Endothelial cell of umbilical vein (primary cell): ENCODE measurements at regions not wholly inside any gene's neighbourhood (a gene's known extent, or its start where the extent isn't known, plus 50 kb on each side); places are given as distances from the start of the nearest gene placed in this dataset.

Experiments
- CTCF ChIP-seq, 2 donors: IDR thresholded peaks; 1 replicate in 1 of 2; 2 replicates in 1 of 2; pipeline ENCODE4 v1.5.1; 2011; ENCODE audit warnings: low read length in 2 of 2, mild to moderate bottlenecking in 2 of 2, moderate library complexity in 2 of 2, control low read depth in 1 of 2, inconsistent platforms in 1 of 2, low read depth in 1 of 2; ENCODE audit not compliant: insufficient read depth in 1 of 2; ENCODE audit errors: extremely low read depth in 1 of 2
- EZH2 ChIP-seq: IDR thresholded peaks from 2 replicates; pipeline ENCODE4 v1.6.1; 2012; ENCODE audit warnings: borderline replicate concordance, low read depth, mild to moderate bottlenecking, moderate library complexity, low read length, inconsistent platforms; ENCODE audit not compliant: severe bottlenecking
- JUN ChIP-seq: IDR thresholded peaks from 2 replicates; pipeline ENCODE4 v1.6.1; 2011; ENCODE audit warnings: borderline replicate concordance, low read depth; ENCODE audit not compliant: insufficient read length, insufficient read depth
- MAX ChIP-seq: IDR thresholded peaks from 2 replicates; pipeline ENCODE4 v1.6.1; 2011; ENCODE audit not compliant: insufficient read depth, insufficient read length
- MYC ChIP-seq: IDR thresholded peaks from one replicate; pipeline ENCODE4 v1.6.1; 2011; ENCODE audit warnings: mild to moderate bottlenecking, low read depth, low read length
- POLR2A ChIP-seq: IDR thresholded peaks from 2 replicates; pipeline ENCODE4 v1.6.1; 2012; ENCODE audit warnings: low read depth, mild to moderate bottlenecking, control low read depth, low read length
- POLR2AphosphoS5 ChIP-seq: IDR thresholded peaks from 2 replicates; pipeline ENCODE4 v1.6.1; 2012; ENCODE audit warnings: low read depth, mild to moderate bottlenecking, control low read depth, low read length, moderate library complexity; ENCODE audit not compliant: insufficient read depth

- TF ChIP-seq POLR2A = no peak
- no peak for TF ChIP-seq CTCF (IDR thresholded peaks at IDR 0.05; ENCODE audit: extremely low read depth in 1 of 2, insufficient read depth in 1 of 2, low read depth in 1 of 2, low read length in 2 of 2)
- TF ChIP-seq POLR2AphosphoS5 = no peak
- no peak for TF ChIP-seq EZH2
- TF ChIP-seq JUN = no peak
- no peak for TF ChIP-seq MAX
- TF ChIP-seq MYC = no peak
Observed at GRCh38 chr10:28879875-28880682, 202.8 kb downstream of the BAMBI start.
